ENCODE measurements at regions not wholly inside any gene's neighbourhood (a gene's known extent, or its start where the extent isn't known, plus 50 kb on each side); places are given as distances from the start of the nearest gene placed in this dataset.

GRCh38 chr2:181140928-181141327 lies 160.5 kb downstream of the UBE2E3 start:
- TF ChIP-seq, protein P1, sequence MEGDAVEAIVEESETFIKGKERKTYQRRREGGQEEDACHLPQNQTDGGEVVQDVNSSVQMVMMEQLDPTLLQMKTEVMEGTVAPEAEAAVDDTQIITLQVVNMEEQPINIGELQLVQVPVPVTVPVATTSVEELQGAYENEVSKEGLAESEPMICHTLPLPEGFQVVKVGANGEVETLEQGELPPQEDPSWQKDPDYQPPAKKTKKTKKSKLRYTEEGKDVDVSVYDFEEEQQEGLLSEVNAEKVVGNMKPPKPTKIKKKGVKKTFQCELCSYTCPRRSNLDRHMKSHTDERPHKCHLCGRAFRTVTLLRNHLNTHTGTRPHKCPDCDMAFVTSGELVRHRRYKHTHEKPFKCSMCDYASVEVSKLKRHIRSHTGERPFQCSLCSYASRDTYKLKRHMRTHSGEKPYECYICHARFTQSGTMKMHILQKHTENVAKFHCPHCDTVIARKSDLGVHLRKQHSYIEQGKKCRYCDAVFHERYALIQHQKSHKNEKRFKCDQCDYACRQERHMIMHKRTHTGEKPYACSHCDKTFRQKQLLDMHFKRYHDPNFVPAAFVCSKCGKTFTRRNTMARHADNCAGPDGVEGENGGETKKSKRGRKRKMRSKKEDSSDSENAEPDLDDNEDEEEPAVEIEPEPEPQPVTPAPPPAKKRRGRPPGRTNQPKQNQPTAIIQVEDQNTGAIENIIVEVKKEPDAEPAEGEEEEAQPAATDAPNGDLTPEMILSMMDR (IDR thresholded peaks at IDR 0.05; ENCODE audit: insufficient read depth, low read length, missing control alignments) = no peak
- H3K4me3 ChIP-seq (ENCODE audit: low read depth, low read length) = no peak overlapping the region
- DNase-seq (ENCODE audit: low read depth, low spot score) = no peak
- ChIA-PET CTCF (interaction anchor here (2.2 kb wide), 1 partner anchor 9 kb away, joined by 5 read pairs; no protein-coding TSS in a partner anchor), POLR2A (no interaction called here)

- ChIA-PET POLR2A (no interaction called here), CTCF (interaction anchor here (1.5 to 2.2 kb wide), 2 partner anchors 10 to 11 kb away, joined by 4 to 5 read pairs; no protein-coding TSS in a partner anchor)
- TF ChIP-seq, protein P1 (IDR thresholded peaks at IDR 0.05; ENCODE audit: insufficient read depth, low read length, missing control alignments) = no peak
- H3K4me3 ChIP-seq (ENCODE audit: low read depth, low read length) = no peak overlapping the region
- no peak for DNase-seq (ENCODE audit: low read depth, low spot score)
Observed at GRCh38 chr2:181141676-181142075, 161.3 kb downstream of the UBE2E3 start.

DNA sequence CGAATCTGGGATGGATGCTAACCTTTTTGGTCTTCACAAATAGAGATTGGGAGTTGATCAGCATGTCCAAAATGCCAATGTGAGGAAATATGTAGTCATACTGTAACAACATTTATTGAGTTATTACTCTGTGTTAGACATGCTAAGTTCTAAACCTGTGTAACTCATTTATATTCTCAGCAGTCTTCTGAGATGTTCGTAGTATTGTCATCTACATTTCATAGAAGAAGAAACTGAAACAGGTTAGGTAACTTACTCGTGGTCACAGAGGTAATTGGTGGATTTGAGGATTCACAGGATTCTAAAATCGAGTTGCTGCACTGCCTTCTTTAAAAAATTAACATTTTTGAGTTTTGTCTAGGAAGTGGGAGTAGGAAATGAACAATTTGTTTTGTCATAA lies 162.1 kb downstream of the UBE2E3 start:
- ChIA-PET CTCF (interaction anchor here (1.5 kb wide), 1 partner anchor 11 kb away, joined by 4 read pairs; no protein-coding TSS in a partner anchor), POLR2A (no interaction called here)
- H3K4me3 ChIP-seq (ENCODE audit: low read depth, low read length) = no peak overlapping the region
- TF ChIP-seq, protein P1 (IDR thresholded peaks at IDR 0.05; ENCODE audit: insufficient read depth, low read length, missing control alignments) = no peak
- DNase-seq (ENCODE audit: low read depth, low spot score) = no peak

- POLR2A ChIA-PET = no interaction called here
- no peak for DNase-seq (ENCODE audit: low read depth, low spot score)
- CTCF ChIA-PET = no interaction called here
- H3K4me3 ChIP-seq (ENCODE audit: low read depth, low read length) = no peak overlapping the region
- TF ChIP-seq, protein P1 (IDR thresholded peaks at IDR 0.05; ENCODE audit: insufficient read depth, low read length, missing control alignments) = no peak
Observed at GRCh38 chr2:181143790-181144300, 163.4 kb downstream of the UBE2E3 start.

GRCh38 chr2:181145645-181146044 lies 165.2 kb downstream of the UBE2E3 start:
- TF ChIP-seq, protein P1 (IDR thresholded peaks at IDR 0.05; ENCODE audit: insufficient read depth, low read length, missing control alignments) = no peak
- CTCF ChIA-PET = no interaction called here
- H3K4me3 ChIP-seq (ENCODE audit: low read depth, low read length) = no peak overlapping the region
- no peak for DNase-seq (ENCODE audit: low read depth, low spot score)
- POLR2A ChIA-PET = no interaction called here

DNA sequence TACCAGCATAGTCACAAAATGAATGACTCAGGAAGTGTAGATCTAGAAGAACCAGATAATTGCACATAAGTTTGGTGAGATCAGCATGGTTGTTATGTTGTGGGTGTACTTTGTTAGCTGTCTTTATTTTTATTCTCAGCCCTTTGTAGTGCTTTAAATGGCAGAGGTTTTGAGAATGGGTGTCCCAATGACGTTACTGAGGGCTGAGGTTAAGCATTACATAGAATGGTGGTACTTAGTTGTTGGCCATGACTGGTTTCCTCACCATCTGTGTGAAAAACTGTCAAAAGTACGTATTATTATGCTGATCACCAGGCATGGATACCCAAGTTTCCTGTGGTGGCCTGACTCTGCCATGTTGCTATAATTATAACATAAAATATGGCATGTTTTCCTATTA lies 165.8 kb downstream of the UBE2E3 start:
- ChIA-PET CTCF (no interaction called here), POLR2A (no interaction called here)
- TF ChIP-seq, protein P1 (IDR thresholded peaks at IDR 0.05; ENCODE audit: insufficient read depth, low read length, missing control alignments) = no peak
- no peak for DNase-seq (ENCODE audit: low read depth, low spot score)
- no peak overlapping the region for H3K4me3 ChIP-seq (ENCODE audit: low read depth, low read length)
